Esophagus squamous epithelium (tissue), 4 donors: ENCODE measurements at regions not wholly inside any gene's neighbourhood (a gene's known extent, or its start where the extent isn't known, plus 50 kb on each side); places are given as distances from the start of the nearest gene placed in this dataset.

Source experiments
- CTCF ChIP-seq, 6 experiments: fragments of 450-650 bp in 4 of 6; fragments of 200-600 bp in 2 of 6; sonication (generic) in 2 of 6; IDR thresholded peaks; one replicate each; pipeline ENCODE4 v1.5.1; 2016 to 2019; ENCODE audit warnings: antibody characterized with exemption in 6 of 6, mild to moderate bottlenecking in 4 of 6, moderate library complexity in 4 of 6
- POLR2A ChIP-seq, 4 donors: fragments of 450-650 bp; IDR thresholded peaks; one replicate each; pipeline ENCODE4 v1.6.1; 2017; ENCODE audit warnings: antibody characterized with exemption in 4 of 4, mild to moderate bottlenecking in 4 of 4, moderate library complexity in 3 of 4

- TF ChIP-seq POLR2A (IDR thresholded peaks at IDR 0.05) (no peak), CTCF (IDR thresholded peaks at IDR 0.05) (no peak)
Observed at GRCh38 chr7:116315293-116315692, 105.0 kb downstream of the TES start.
